ENCODE measurements at regions not wholly inside any gene's neighbourhood (a gene's known extent, or its start where the extent isn't known, plus 50 kb on each side); places are given as distances from the start of the nearest gene placed in this dataset.

DNA sequence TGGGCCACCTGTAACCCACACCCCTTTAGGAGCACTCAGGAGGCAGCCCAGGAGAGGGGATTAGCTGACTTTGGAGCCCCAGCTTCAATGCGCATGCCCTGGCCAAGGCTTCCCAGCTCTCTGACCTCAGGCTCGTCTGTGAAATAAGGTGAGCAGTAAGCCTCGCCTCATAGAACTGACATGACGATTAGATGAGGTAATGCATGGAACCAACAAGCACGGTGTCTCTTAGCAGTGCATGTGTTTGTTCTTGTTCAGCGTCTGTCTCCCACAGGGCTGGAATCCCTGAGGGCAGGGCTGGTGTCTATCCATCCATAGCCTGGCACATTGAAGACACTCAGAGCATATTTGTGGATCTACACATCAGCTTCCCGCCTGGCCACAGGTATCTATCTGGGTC, 415.4 kb downstream of the MN1 start:
- no peaks in the 10 kb centered on the region for H3K9me3 Mint-ChIP-seq
- no peaks in the 10 kb centered on the region for H3K36me3 Mint-ChIP-seq (ENCODE audit: low read depth)
- no peak for DNase-seq
- H3K4me3 Mint-ChIP-seq, result no peak overlapping the region
- H3K4me1 Mint-ChIP-seq, result no peaks in the 10 kb centered on the region
- peaks cover 1% of the 10 kb centered on the region for H3K27me3 Mint-ChIP-seq
- H3K27ac Mint-ChIP-seq, result no peak overlapping the region
- ChIA-PET POLR2A (no interaction called here), CTCF (interaction anchor here (0.5 kb wide), 1 partner anchor 441 kb away, joined by 4 read pairs; no protein-coding TSS in a partner anchor)

DNA sequence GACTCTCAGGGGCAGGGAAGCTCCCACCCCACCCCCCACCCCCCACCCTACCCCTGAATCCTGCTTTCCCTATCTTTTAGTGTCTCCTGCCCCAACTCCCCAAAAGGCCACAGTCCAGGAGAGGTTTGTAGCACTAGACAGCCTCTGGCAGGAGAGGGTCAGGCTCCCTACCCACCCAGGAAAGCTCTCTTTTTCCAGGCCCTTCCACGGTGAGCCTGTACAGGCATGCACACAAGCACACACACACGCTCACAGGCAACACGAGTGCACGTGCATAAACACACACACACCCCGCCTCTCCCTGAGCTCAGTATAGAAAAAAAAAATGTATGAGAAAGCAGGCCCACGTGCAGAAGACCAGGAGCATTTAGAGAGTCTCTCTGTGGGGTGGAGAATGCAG, 414.0 kb downstream of the MN1 start:
- H3K27ac Mint-ChIP-seq, result no peak overlapping the region
- no peak overlapping the region for H3K4me3 Mint-ChIP-seq
- H3K36me3 Mint-ChIP-seq (ENCODE audit: low read depth), result no peaks in the 10 kb centered on the region
- no peaks in the 10 kb centered on the region for H3K4me1 Mint-ChIP-seq
- CTCF ChIA-PET, result no interaction called here
- POLR2A ChIA-PET, result no interaction called here
- no peaks in the 10 kb centered on the region for H3K9me3 Mint-ChIP-seq
- DNase-seq, result no peak
- peaks cover 1% of the 10 kb centered on the region for H3K27me3 Mint-ChIP-seq

DNA sequence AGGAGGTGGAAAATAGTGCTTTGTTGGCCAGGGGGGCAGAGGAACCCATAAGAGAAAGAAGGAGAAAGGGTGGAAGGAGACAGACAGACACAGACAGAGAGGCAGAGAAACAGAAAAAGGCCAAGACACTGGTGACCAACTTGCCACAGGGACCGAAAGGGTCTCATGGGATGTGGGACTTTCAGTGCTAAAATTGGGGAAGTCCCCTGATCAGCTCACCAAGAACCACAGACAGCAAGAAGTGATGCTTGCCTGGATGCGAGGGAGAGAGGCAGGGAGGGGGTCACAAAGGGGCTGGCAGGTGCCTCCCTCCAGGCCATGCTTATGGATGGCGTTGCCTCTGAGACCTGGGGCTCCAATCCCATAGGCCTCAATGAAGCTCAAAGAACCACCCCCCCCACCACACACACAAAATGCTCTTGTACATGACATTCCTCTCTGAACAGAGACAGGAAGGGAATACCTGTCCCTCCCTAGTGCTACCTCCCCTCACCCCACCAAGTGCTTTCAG, 413.4 kb downstream of the MN1 start:
- Mint-ChIP-seq H3K36me3 (ENCODE audit: low read depth) (no peaks in the 10 kb centered on the region), H3K27ac (no peak overlapping the region), H3K27me3 (peaks cover 1% of the 10 kb centered on the region), H3K4me1 (no peaks in the 10 kb centered on the region), H3K9me3 (no peaks in the 10 kb centered on the region), H3K4me3 (no peak overlapping the region)
- POLR2A ChIA-PET, result no interaction called here
- no peak for DNase-seq
- CTCF ChIA-PET, result no interaction called here

DNA sequence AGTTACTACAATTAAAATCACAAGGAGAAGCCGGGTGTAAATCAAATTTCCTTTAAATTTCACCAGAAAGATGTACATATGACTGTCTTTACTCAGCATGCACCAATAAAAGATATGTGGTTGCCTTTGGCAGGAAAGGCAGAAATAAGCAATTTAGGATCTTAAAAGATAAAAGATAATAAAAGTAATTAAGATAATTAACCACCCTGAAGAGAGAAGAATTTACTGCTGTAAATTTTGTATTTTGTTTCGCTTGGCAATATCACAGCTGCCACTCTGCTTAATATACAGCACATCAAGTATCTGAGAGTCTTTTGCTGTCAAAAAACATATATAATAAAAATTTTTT, 411.9 kb downstream of the MN1 start:
- DNase-seq, result no peak
- Mint-ChIP-seq H3K4me1 (no peaks in the 10 kb centered on the region), H3K27me3 (peaks cover 1% of the 10 kb centered on the region), H3K36me3 (ENCODE audit: low read depth) (no peaks in the 10 kb centered on the region), H3K9me3 (peaks cover 4% of the 10 kb centered on the region), H3K4me3 (no peak overlapping the region), H3K27ac (no peak overlapping the region)
- POLR2A ChIA-PET, result no interaction called here
- CTCF ChIA-PET, result no interaction called here

DNA sequence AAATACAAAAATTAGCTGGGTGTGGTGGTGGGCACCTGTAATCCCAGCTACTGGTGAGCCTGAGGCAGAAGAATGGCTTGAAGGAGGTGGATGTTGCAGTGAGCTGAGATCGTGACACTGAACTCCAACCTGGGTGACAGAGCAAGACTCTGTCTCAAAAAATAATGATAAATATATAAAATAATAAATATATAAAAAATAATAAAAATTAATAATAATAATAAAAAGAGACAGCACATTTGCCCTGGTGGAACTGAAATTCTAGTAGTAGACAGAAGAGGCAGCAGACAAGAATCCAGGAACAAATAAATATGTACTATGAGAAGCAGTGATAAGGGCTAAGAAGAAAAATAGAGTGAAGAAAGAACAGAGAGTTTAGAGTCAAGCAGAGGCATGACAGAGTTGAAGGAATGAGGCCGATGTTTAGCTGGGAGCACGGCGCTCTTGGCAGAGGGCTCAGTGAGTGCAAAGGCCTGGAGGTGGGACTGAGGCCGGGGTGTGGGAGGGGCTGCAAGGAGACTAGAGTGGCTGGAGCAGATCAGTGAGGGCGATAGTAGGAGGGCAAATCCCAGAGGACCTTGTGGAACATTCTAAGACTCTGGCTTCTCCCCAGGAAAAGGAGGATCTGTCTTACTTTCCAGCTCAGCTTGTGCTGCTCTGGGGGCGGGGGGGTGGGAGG, 410.3 kb downstream of the MN1 start:
- DNase-seq, result no peak
- peaks cover 1% of the 10 kb centered on the region for H3K27me3 Mint-ChIP-seq
- POLR2A ChIA-PET, result no interaction called here
- no peaks in the 10 kb centered on the region for H3K4me1 Mint-ChIP-seq
- CTCF ChIA-PET, result no interaction called here
- no peak overlapping the region for H3K27ac Mint-ChIP-seq
- no peaks in the 10 kb centered on the region for H3K36me3 Mint-ChIP-seq (ENCODE audit: low read depth)
- no peak overlapping the region for H3K4me3 Mint-ChIP-seq
- H3K9me3 Mint-ChIP-seq, result peaks cover 4% of the 10 kb centered on the region

DNA sequence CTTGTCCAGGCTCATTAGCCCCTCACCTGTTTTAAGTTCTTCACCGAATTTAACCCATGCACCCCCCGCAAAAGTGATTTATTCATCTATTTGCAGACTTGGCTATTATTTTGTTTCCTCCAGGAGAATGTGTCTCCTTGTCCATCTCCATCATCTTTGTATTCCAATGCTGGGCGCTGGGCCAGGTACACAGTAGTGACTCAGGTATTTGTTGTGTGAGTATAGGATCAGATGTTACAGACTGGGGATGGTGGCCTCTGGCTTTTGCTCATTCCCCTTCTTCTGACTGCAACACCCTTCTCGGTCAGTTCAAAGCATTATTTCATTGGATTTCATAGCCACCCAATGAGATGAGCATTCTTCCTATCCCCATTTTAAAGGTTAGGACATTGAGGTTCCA, 408.2 kb downstream of the MN1 start:
- no peaks in the 10 kb centered on the region for H3K4me1 Mint-ChIP-seq
- ChIA-PET CTCF (no interaction called here), POLR2A (no interaction called here)
- no peaks in the 10 kb centered on the region for H3K36me3 Mint-ChIP-seq (ENCODE audit: low read depth)
- no peak overlapping the region for H3K27ac Mint-ChIP-seq
- peaks cover 1% of the 10 kb centered on the region for H3K27me3 Mint-ChIP-seq
- H3K4me3 Mint-ChIP-seq, result no peak overlapping the region
- DNase-seq, result no peak
- peaks cover 4% of the 10 kb centered on the region for H3K9me3 Mint-ChIP-seq

DNA sequence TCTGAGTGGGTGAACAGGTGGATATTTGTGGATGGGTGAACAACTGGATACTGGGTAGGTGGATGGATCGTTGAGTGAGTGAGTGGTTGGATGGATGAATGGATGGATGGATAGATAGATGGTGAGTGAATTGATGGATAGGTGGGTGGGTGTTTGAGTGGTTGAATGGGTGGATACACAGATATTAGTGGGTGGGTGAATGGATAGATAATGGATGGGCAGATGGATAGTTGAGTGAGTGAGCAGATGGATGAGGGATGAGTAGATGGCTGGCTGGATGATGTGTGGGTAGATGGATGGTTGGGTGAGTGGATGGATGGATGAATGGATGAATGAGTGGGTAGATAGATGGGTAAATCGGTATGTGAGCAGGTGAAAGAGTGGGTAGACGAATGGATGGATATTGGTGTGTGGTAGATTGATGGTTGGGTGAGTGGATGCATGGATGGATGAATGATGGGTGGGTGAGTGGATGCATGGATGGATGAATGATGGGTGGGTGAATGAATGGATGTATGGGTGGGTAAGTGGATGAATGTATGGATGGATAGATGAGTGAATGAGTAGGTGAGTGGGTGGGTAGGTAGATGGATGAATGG, 406.7 kb downstream of the MN1 start:
- no peak overlapping the region for H3K4me3 Mint-ChIP-seq
- ChIA-PET CTCF (no interaction called here), POLR2A (no interaction called here)
- no peak overlapping the region for H3K27ac Mint-ChIP-seq
- H3K36me3 Mint-ChIP-seq (ENCODE audit: low read depth), result no peaks in the 10 kb centered on the region
- DNase-seq, result no peak
- peaks cover 4% of the 10 kb centered on the region for H3K9me3 Mint-ChIP-seq
- H3K27me3 Mint-ChIP-seq, result no peaks in the 10 kb centered on the region
- no peaks in the 10 kb centered on the region for H3K4me1 Mint-ChIP-seq

DNA sequence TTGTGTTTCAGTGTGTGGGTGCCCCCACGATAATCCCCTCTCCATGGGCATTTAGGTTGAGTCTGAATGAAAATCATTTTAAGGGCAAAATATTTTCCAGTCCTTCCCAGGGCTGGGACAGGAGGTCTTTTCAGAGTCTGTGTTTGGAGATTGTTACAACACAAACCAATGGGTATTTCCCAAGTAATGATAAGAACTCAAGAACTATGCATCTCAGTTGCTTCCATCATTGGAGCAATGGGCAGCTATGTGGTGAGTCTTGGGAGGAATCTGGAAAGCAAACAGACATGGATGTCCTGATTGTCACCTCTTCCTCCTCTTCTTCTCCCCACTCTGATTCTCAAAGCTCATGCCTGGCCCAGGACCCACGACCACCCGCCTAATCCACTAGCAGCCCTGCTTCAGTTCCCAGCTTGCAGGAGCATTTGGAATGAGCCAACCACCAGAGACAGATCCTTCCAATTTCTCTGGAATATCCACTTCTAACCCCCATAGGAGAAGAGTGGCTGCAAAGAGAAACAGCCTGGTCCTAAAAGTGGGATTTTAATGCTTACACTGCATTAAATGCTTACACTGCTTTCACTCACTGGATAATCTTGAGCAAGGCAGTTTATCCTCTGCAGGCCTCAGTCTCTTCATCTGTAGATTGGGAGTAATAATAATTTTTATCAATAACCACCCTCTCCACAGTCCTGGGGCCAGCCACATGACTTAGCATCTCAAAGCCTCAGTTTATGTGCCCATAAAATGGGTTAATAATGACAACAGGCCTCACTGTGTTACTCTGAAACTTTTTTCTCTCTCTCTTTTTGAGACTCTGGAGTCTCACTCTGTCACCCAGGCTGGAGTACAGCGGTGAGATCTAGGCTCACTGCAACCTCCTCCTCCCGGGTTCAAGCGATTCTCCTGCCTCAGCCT, 404.3 kb downstream of the MN1 start:
- H3K27me3 Mint-ChIP-seq, result no peaks in the 10 kb centered on the region
- DNase-seq, result no peak
- H3K9me3 Mint-ChIP-seq, result peaks cover 6% of the 10 kb centered on the region
- no peak overlapping the region for H3K4me3 Mint-ChIP-seq
- CTCF ChIA-PET, result no interaction called here
- no peaks in the 10 kb centered on the region for H3K4me1 Mint-ChIP-seq
- H3K36me3 Mint-ChIP-seq (ENCODE audit: low read depth), result no peaks in the 10 kb centered on the region
- no peak overlapping the region for H3K27ac Mint-ChIP-seq
- POLR2A ChIA-PET, result no interaction called here

DNA sequence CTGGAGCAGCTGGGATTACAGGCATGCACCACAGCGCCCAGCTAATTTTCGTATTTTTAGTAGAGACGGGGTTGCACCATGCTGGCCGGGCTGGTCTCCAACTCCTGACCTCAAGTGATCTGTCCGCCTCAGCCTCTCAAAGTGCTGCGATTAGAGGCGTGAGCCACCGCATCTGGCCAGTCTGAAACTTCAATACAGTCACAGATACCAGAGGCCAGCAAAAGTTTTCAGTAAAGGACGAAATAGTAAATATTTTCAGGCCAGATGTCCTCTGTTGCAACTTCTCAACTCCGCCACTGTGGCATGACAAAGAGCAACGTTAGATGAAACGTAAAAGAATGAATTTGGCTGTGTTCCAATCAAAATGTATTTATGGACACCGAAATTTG, 403.6 kb downstream of the MN1 start:
- no peak overlapping the region for H3K27ac Mint-ChIP-seq
- no peak overlapping the region for H3K4me3 Mint-ChIP-seq
- no peaks in the 10 kb centered on the region for H3K4me1 Mint-ChIP-seq
- ChIA-PET CTCF (no interaction called here), POLR2A (no interaction called here)
- peaks cover 6% of the 10 kb centered on the region for H3K9me3 Mint-ChIP-seq
- no peaks in the 10 kb centered on the region for H3K27me3 Mint-ChIP-seq
- DNase-seq, result no peak
- H3K36me3 Mint-ChIP-seq (ENCODE audit: low read depth), result no peaks in the 10 kb centered on the region

DNA sequence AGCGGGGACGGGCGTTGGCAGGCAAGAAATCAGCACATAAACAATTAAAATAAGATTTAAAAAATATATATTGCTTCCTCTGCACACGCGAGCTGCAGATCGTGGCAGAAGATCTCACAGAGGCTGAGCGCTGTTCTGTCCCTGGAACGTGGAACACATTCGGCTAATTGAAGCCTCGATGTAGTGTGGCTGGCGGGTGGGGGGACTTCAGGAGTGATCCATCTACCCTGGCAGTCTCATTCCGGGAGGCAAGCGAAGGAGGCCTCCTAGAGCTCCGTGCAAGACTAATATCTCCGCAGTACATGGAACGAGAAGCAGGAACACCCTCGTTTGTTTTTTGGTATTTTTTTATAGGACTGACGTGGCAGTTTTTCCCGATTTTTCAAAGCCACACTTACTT, 402.4 kb downstream of the MN1 start:
- no peaks in the 10 kb centered on the region for H3K4me1 Mint-ChIP-seq
- ChIA-PET CTCF (no interaction called here), POLR2A (no interaction called here)
- peaks cover 6% of the 10 kb centered on the region for H3K9me3 Mint-ChIP-seq
- no peak overlapping the region for H3K4me3 Mint-ChIP-seq
- H3K27me3 Mint-ChIP-seq, result no peaks in the 10 kb centered on the region
- DNase-seq, result no peak
- no peaks in the 10 kb centered on the region for H3K36me3 Mint-ChIP-seq (ENCODE audit: low read depth)
- no peak overlapping the region for H3K27ac Mint-ChIP-seq

DNA sequence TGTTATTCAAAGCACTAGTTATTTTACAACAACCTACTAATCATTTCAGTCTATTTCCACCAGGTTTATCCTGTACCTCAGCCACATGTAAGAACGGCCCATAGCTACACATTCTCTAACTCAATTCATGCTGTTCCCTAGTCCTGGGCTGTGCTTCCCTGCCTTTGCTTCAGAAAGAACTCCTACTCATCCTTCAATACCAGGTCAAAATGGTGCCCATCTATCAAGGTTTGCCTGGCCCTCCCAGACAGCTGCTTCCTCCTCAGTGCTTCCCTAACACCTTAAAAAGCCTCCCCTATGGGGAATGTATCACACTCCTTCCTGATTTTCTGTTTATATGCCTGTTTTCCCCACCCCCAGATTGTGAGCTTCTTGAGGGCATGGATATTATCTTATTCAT, 400.7 kb downstream of the MN1 start:
- ChIA-PET CTCF (no interaction called here), POLR2A (no interaction called here)
- Mint-ChIP-seq H3K27ac (no peak overlapping the region), H3K36me3 (ENCODE audit: low read depth) (no peaks in the 10 kb centered on the region), H3K9me3 (peaks cover 2% of the 10 kb centered on the region), H3K4me1 (no peaks in the 10 kb centered on the region), H3K4me3 (no peak overlapping the region), H3K27me3 (no peaks in the 10 kb centered on the region)
- DNase-seq, result no peak

DNA sequence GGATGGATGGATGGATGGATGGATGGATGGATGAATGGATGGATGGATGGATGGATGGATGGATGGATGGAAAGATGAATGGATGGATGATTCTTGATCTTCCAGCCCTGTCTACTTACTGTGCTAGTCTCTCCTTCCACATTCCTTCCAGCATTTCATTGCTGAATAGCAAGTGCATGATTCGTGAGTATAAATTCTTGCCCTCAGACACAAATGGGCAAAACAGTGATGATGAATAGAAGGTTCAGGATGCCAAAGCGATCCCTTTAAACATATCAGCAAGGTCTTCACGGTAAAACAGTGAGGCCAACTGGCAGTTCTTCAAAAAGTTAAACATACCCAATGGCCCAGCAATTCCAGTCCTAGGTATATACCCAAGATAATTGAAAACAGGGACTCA, 400.2 kb downstream of the MN1 start:
- DNase-seq, result no peak
- CTCF ChIA-PET, result no interaction called here
- H3K27me3 Mint-ChIP-seq, result no peaks in the 10 kb centered on the region
- H3K4me1 Mint-ChIP-seq, result no peaks in the 10 kb centered on the region
- H3K4me3 Mint-ChIP-seq, result no peak overlapping the region
- POLR2A ChIA-PET, result no interaction called here
- H3K27ac Mint-ChIP-seq, result no peak overlapping the region
- H3K36me3 Mint-ChIP-seq (ENCODE audit: low read depth), result no peaks in the 10 kb centered on the region
- peaks cover 2% of the 10 kb centered on the region for H3K9me3 Mint-ChIP-seq

DNA sequence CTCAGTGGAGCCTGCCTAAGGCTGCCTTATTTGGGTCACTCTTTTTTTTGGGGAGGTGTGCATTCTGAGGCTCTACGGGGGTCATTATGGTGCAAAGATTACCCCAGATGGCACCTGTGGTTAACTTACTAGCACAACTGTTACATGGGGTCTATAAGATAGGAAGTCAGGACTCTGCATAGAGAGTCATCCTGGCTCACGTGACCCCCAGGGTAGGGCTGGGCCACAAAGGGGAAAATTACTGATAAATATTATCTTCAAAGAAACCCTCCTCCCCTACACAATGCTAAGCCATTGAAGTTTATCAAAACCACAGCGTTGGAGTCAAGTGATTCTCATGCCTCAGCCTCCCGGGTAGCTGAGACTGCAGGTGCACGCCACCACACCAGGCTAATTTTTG, 397.1 kb downstream of the MN1 start:
- DNase-seq, result no peak
- H3K27ac Mint-ChIP-seq, result no peak overlapping the region
- no peak overlapping the region for H3K4me3 Mint-ChIP-seq
- no peaks in the 10 kb centered on the region for H3K36me3 Mint-ChIP-seq (ENCODE audit: low read depth)
- peaks cover 2% of the 10 kb centered on the region for H3K9me3 Mint-ChIP-seq
- no peaks in the 10 kb centered on the region for H3K4me1 Mint-ChIP-seq
- no peaks in the 10 kb centered on the region for H3K27me3 Mint-ChIP-seq
- CTCF ChIA-PET, result interaction anchor here (0.6 to 0.7 kb wide), 2 partner anchors 39 to 192 kb away, joined by 3 to 5 read pairs; no protein-coding TSS in a partner anchor
- POLR2A ChIA-PET, result no interaction called here

All from activated CD4-positive, alpha-beta memory T cell treated with anti-CD3 and anti-CD28 coated beads, Interleukin-2, amount 10 ng/mL, durations not matched to agents 7 days and 5 days (primary cell).